ENCODE measurements at regions not wholly inside any gene's neighbourhood (a gene's known extent, or its start where the extent isn't known, plus 50 kb on each side); places are given as distances from the start of the nearest gene placed in this dataset.

DNA sequence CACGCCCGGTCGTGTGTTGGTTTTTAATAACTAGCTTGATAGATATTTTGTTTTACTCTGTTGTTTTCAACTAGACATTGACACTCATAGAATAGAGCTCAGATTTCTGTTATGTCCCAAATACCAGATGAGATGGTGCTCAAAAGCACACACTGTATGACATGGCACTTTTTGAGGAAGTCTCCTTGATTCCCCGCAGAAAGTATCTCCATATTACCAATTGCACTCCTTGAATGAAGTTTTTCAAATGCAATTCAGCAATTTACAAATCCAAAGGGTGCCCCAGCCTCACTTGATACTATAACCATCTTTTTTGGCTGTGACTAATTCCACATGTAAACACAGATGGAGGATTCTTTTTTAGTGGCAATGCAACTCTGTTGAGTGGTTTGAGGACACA is 92.0 kb upstream of the IGF1R start:
- Histone ChIP-seq H3K27me3 (no peaks in the 10 kb centered on the region), H3K36me3 (no peaks in the 10 kb centered on the region), H3K4me1 (no peaks in the 10 kb centered on the region), H3K9me3 (no peaks in the 10 kb centered on the region), H3K27ac (no peak overlapping the region), H3K4me3 (no peak overlapping the region)
- intact Hi-C loops (cut with DNase I): no loop called here
- WGBS, 2 donors: 83 to 85% methylated on average over 4 of the region's 4 CpGs
- DNase-seq: no peak
- TF ChIP-seq, protein P1, sequence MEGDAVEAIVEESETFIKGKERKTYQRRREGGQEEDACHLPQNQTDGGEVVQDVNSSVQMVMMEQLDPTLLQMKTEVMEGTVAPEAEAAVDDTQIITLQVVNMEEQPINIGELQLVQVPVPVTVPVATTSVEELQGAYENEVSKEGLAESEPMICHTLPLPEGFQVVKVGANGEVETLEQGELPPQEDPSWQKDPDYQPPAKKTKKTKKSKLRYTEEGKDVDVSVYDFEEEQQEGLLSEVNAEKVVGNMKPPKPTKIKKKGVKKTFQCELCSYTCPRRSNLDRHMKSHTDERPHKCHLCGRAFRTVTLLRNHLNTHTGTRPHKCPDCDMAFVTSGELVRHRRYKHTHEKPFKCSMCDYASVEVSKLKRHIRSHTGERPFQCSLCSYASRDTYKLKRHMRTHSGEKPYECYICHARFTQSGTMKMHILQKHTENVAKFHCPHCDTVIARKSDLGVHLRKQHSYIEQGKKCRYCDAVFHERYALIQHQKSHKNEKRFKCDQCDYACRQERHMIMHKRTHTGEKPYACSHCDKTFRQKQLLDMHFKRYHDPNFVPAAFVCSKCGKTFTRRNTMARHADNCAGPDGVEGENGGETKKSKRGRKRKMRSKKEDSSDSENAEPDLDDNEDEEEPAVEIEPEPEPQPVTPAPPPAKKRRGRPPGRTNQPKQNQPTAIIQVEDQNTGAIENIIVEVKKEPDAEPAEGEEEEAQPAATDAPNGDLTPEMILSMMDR (IDR thresholded peaks at IDR 0.05): no peak
- no peak for TF ChIP-seq POLR2AphosphoS5 (IDR thresholded peaks at IDR 0.05)
- TF ChIP-seq POLR2A (IDR thresholded peaks at IDR 0.05): no peak
- TF ChIP-seq EP300 (IDR thresholded peaks at IDR 0.05): no peak

DNA sequence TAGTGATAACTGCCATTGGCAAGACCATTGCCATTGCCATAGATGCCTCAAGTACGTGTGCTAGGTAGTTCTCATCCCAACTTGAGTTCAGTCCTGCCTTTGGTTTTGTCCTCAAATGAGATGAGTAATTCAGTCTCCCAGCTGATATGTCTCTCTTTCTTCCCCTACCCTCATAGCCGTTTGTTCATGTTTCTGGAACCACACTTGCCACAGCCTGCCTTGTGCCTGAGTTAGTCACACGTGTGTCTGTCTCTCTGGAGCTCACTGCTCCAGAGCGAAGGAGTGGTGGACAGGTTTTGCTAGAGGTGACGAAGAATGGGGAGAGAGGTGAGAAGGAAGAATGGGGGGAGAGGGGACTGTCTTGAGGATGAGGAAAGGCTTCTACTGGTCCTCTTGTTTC is 88.0 kb upstream of the IGF1R start:
- Histone ChIP-seq H3K4me3 (no peak overlapping the region), H3K36me3 (no peaks in the 10 kb centered on the region), H3K27ac (no peak overlapping the region), H3K9me3 (no peaks in the 10 kb centered on the region), H3K27me3 (no peaks in the 10 kb centered on the region), H3K4me1 (peaks cover 0 to 13% (median 7%) of the 10 kb centered on the region in 4 donors)
- 77 to 85% methylated on average over 5 of the region's 5 CpGs for WGBS, 2 donors
- intact Hi-C loops (cut with DNase I): no loop called here
- DNase-seq: no peak
- TF ChIP-seq EP300 (IDR thresholded peaks at IDR 0.05): no peak
- no peak for TF ChIP-seq POLR2A (IDR thresholded peaks at IDR 0.05)
- TF ChIP-seq POLR2AphosphoS5 (IDR thresholded peaks at IDR 0.05): no peak

DNA sequence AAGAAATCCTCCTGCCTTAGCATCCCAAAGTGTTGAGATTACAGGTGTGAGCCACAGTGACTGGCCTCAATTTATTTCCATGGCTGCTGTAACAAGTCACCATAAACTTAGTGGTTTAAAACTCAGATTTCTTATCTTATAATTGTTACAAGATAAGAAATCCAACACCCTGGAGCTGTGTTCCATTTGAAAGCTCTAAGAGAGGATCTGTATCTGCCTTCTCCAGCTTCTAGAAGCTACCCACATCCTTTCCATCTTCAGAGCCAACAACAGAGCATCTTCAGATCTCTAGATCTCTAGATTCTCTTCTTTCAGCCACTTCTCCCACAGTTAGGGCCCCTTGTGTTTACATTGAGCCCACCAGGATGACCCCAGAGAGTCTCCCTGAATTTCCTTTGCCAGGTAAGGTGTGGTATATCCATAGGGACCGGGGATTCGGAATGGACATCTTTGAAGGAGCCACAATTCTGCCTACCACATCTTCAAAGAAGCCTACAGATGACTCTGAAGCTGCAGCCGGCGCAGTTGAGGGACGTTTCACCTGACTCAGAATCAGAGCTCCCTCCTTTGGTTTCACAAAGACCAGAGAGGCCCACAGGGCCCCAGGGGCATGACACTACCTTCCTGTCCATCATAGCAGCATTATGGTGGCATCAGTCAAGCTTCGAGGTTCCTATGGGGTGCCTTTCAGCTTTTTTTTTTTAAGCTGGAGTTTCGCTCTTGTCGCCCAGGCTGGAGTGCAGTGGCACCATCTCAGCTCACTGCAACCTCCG is 87.0 kb upstream of the IGF1R start:
- no peaks in the 10 kb centered on the region for H3K36me3 ChIP-seq
- DNase-seq: no peak
- H3K9me3 ChIP-seq: no peaks in the 10 kb centered on the region
- no peak overlapping the region for H3K4me3 ChIP-seq
- H3K27ac ChIP-seq: peak overlapping the region in 3 of 4 donors; percentile 78 to 82 (median 80)
- TF ChIP-seq POLR2A (IDR thresholded peaks at IDR 0.05) (no peak), POLR2AphosphoS5 (IDR thresholded peaks at IDR 0.05) (no peak), EP300 (IDR thresholded peaks at IDR 0.05) (no peak)
- TF ChIP-seq, protein P1 (IDR thresholded peaks at IDR 0.05): no peak
- intact Hi-C loops (cut with DNase I): no loop called here
- H3K4me1 ChIP-seq: peaks cover 0 to 13% (median 7%) of the 10 kb centered on the region in 4 donors
- WGBS, 2 donors: 73% methylated on average over 9 of the region's 9 CpGs
- no peaks in the 10 kb centered on the region for H3K27me3 ChIP-seq

DNA sequence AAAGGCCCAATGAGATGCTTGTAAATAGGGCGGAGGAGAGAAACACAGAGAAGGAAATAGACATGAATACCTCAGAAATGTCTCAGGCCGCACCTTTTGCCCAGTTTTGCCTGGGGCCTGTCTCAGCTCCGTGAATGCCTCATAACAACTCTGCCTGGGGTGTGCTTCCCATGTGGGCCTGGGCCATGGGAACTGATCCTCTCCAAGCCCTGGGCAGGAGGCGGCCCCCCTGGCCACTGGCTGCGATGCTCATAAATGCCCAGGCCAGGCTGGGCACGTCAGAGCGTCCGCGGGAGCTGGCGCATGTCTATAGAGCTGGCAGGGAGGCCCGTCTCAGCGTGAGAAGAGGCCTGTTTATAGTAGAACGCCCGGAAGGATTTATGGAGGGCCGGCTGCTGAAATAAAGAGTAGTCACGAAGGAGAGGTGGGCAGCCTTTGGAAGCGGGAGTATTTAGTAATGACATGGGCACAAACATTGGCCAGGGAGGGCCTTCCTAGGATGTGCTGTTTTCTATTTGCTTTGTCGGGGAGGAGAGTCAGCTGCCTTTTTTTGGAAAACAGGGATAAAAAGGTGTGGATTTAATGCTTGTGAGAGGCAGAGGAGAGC is 85.9 kb upstream of the IGF1R start:
- Histone ChIP-seq H3K36me3 (no peaks in the 10 kb centered on the region), H3K9me3 (no peaks in the 10 kb centered on the region), H3K27me3 (no peaks in the 10 kb centered on the region), H3K27ac (peak overlapping the region in 3 of 4 donors; percentile 78 to 82 (median 80)), H3K4me3 (no peak overlapping the region), H3K4me1 (peaks cover 0 to 13% (median 7%) of the 10 kb centered on the region in 4 donors)
- peak; percentile 50 to 71 (median 59) for TF ChIP-seq POLR2AphosphoS5 (IDR thresholded peaks at IDR 0.05)
- TF ChIP-seq POLR2A (IDR thresholded peaks at IDR 0.05): no peak
- TF ChIP-seq, protein P1 (IDR thresholded peaks at IDR 0.05): no peak
- peak in 3 of 4 donors; percentile 5 to 63 (median 26) for TF ChIP-seq EP300 (IDR thresholded peaks at IDR 0.05)
- 73 to 78% methylated on average over 18 of the region's 18 CpGs for WGBS, 2 donors
- intact Hi-C loops (cut with DNase I): no loop called here
- DNase-seq: peak; percentile 94

- H3K27me3 ChIP-seq: no peaks in the 10 kb centered on the region
- DNase-seq: no peak
- peaks cover 0 to 13% (median 7%) of the 10 kb centered on the region in 4 donors for H3K4me1 ChIP-seq
- WGBS, 2 donors: 92 to 93% methylated on average over 12 of the region's 12 CpGs
- TF ChIP-seq EP300 (IDR thresholded peaks at IDR 0.05) (no peak), POLR2AphosphoS5 (IDR thresholded peaks at IDR 0.05) (no peak), POLR2A (IDR thresholded peaks at IDR 0.05) (no peak)
- TF ChIP-seq, protein P1 (IDR thresholded peaks at IDR 0.05): no peak
- no peak overlapping the region for H3K4me3 ChIP-seq
- intact Hi-C loops (cut with DNase I): no loop called here
- no peak overlapping the region for H3K27ac ChIP-seq
- H3K9me3 ChIP-seq: no peaks in the 10 kb centered on the region
- H3K36me3 ChIP-seq: no peaks in the 10 kb centered on the region
These were observed 82.8 kb upstream of the IGF1R start for GRCh38 chr15:98565566-98565965.

All from sigmoid colon (tissue), 6 donors.